ENCODE measurements at regions not wholly inside any gene's neighbourhood (a gene's known extent, or its start where the extent isn't known, plus 50 kb on each side); places are given as distances from the start of the nearest gene placed in this dataset.

DNA sequence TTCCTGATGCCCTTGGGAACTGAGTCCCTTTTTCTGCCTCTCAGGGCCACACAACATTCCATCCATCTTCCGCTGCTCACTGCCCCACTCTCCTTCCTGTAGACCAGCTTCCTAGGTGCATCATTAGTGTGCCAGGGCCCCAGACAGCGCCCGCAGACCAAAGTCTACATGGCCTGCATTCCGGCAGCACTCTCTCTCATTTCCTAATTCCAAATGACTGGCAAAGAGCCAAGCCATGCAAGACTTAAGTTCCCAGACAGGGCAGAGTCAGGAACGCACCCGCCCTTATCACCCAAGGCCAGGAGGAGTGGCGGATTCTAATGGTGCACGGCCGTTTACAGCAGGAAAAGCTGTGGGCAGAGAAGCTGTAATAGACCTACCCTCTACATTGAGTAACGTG is 159.8 kb upstream of the ARID1B start:
- no peaks in the 10 kb centered on the region for H3K9me3 ChIP-seq (replicated peaks in 1 of 3)
- WGBS, 4 donors: 22 to 29% (median 24%) methylated on average over 8 to 10 of the region's 10 CpGs

DNA sequence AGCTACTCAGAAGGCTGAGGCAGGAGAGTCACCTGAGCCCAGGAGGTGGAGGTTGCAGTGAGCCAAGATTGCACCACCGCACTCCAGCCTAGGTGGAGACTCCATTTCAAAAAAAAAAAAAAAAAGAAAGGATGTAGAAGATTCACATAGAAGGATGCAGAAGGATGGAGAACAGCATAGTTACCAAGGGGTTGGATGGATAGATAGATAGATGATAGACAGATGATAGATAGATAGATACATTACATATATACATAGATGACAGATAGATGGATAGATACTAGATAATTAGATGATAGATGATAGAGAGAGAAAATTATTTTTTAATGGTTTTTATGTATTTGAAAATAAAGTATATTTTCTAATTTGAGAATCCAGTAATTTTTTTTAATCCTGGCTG is 160.7 kb upstream of the ARID1B start:
- H3K4me3 ChIP-seq: no peak overlapping the region
- TF ChIP-seq CTCF (IDR thresholded peaks at IDR 0.05): no peak
- TF ChIP-seq POLR2A (IDR thresholded peaks at IDR 0.05): no peak
- no peaks in the 10 kb centered on the region for H3K9me3 ChIP-seq (replicated peaks in 1 of 3)
- 96 to 100% (median 97%) methylated on average over 1 of the region's 1 CpG for WGBS, 4 donors
- no peaks in the 10 kb centered on the region for H3K36me3 ChIP-seq (replicated peaks in 1 of 2)
- no peak overlapping the region for H3K27ac ChIP-seq
- H3K27me3 ChIP-seq: no peaks in the 10 kb centered on the region
- no peak for DNase-seq
- peaks cover 0 to 5% of the 10 kb centered on the region in 2 donors for H3K4me1 ChIP-seq (replicated peaks in 1 of 2)
- intact Hi-C loops (cut with DNase I): no loop called here

More for the DNA sequence above, 159.8 kb upstream of the ARID1B start:
- TF ChIP-seq POLR2A (IDR thresholded peaks at IDR 0.05) (no peak), CTCF (IDR thresholded peaks at IDR 0.05) (no peak)
- no peak overlapping the region for H3K4me3 ChIP-seq
- intact Hi-C loops (cut with DNase I): no loop called here
- no peaks in the 10 kb centered on the region for H3K36me3 ChIP-seq (replicated peaks in 1 of 2)
- H3K27me3 ChIP-seq: no peaks in the 10 kb centered on the region
- no peak overlapping the region for H3K27ac ChIP-seq
- peak; percentile 37 to 80 (median 72) for DNase-seq
- H3K4me1 ChIP-seq (replicated peaks in 1 of 2): peaks cover 0 to 5% of the 10 kb centered on the region in 2 donors

- Histone ChIP-seq H3K4me1 (replicated peaks in 1 of 2) (peaks cover 0 to 5% of the 10 kb centered on the region in 2 donors), H3K27me3 (no peaks in the 10 kb centered on the region), H3K9me3 (replicated peaks in 1 of 3) (no peaks in the 10 kb centered on the region), H3K27ac (no peak overlapping the region), H3K36me3 (replicated peaks in 1 of 2) (no peaks in the 10 kb centered on the region), H3K4me3 (no peak overlapping the region)
- DNase-seq: no peak
- 88 to 100% (median 93%) methylated on average over 1 of the region's 1 CpG for WGBS, 4 donors
- intact Hi-C loops (cut with DNase I): no loop called here
- TF ChIP-seq CTCF (IDR thresholded peaks at IDR 0.05) (no peak), POLR2A (IDR thresholded peaks at IDR 0.05) (no peak)
Observed at GRCh38 chr6:156613996-156614395, 163.2 kb upstream of the ARID1B start.

DNA sequence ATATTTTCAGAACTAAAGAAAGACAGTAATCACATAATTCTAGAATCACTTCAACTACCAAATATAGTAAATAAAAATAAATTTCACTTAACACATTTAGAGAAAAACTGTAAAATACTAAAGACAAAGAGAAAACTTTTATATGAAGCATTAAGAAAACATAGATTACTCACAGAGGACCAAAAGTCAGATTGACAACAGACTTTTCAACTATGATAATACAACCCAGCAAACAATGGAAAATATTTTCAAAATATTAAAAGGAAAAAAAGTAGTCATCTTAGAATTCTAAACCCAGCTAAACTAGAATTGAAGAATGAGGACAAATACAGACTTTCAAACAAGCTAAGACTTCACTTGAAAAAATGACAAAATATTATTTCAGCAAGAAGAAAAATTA is 164.8 kb upstream of the ARID1B start:
- Histone ChIP-seq H3K9me3 (replicated peaks in 1 of 3) (no peaks in the 10 kb centered on the region), H3K4me1 (replicated peaks in 1 of 2) (peaks cover 0 to 2% of the 10 kb centered on the region in 2 donors), H3K4me3 (no peak overlapping the region), H3K27ac (no peak overlapping the region), H3K36me3 (replicated peaks in 1 of 2) (no peaks in the 10 kb centered on the region), H3K27me3 (no peaks in the 10 kb centered on the region)
- TF ChIP-seq CTCF (IDR thresholded peaks at IDR 0.05): no peak
- no peak for TF ChIP-seq POLR2A (IDR thresholded peaks at IDR 0.05)
- intact Hi-C loops (cut with DNase I): no loop called here
- DNase-seq: no peak
